ENCODE measurements at regions not wholly inside any gene's neighbourhood (a gene's known extent, or its start where the extent isn't known, plus 50 kb on each side); places are given as distances from the start of the nearest gene placed in this dataset.
"Not testable (repeated sequence)": the region's sequence is repeated elsewhere in the genome, so short reads cannot be mapped to it uniquely, and the experiment has no call there.

DNA sequence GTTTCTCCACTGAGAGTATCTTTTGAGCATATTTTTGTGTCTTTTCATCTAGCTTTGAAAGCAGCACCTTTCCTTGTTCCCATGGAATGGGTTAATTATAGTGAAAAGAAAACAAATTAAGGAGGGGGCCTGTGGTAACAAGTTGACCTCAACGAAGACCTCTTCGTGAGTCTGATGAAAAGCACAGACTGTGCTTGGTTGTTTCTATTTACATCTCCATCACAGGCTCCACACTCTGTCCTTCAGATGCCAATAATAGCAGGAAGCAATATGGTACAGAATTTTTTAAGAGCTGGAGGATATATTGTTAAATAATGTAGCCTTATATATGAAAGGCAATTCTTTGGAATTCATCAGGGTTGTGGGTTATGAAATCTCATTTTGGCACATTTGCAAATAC, 366.7 kb upstream of the OR4C13 start:
- not testable (repeated sequence) for H3K4me1 Mint-ChIP-seq (ENCODE audit: unreplicated experiment); H3K4me3 Mint-ChIP-seq; H3K9me3 Mint-ChIP-seq; H3K36me3 Mint-ChIP-seq; H3K27ac Mint-ChIP-seq; DNase-seq (ENCODE audit: extremely low spot score, unreplicated experiment); H3K27me3 Mint-ChIP-seq

DNA sequence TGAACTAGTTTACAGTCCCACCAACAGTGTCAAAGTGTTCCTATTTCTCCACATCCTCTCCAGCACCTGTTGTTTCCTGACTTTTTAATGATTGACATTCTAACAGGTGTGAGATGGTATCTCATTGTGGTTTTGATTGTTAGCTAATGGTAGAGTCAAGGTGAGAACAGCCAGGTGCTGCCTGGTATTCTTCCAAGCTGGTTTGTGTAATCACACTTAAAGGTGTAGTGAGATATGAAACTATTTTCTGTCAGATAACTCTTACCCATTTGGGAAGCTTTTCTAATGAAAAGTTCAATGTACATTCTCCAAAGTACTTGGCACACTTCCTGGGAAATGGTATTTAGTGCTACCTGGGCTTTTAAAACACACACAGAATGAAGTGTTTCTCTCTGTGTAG, 343.3 kb upstream of the OR4C13 start:
- H3K4me3 Mint-ChIP-seq; H3K36me3 Mint-ChIP-seq; DNase-seq (ENCODE audit: extremely low spot score, unreplicated experiment); H3K27me3 Mint-ChIP-seq; H3K4me1 Mint-ChIP-seq (ENCODE audit: unreplicated experiment); H3K27ac Mint-ChIP-seq; H3K9me3 Mint-ChIP-seq: not testable (repeated sequence)

DNA sequence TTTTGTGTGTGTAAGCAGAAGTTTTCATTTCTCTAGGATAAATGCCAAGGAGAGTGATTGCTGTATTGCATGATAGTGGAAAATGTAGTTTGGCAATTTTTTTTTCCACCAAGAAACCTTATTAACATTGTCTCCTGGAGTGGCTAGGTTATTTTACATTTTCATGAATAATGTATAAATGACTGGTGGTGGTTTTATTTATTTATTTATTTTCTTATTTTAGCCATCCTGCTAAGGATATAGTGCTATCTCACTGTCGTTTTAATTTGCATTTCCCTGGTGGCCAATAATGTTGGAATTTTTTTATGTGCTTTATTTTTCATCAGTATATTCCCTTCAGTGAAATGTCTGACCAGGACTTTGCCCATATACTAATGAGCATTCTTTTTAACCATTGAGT, 328.3 kb upstream of the OR4C13 start:
- not testable (repeated sequence) for H3K27ac Mint-ChIP-seq; H3K27me3 Mint-ChIP-seq; H3K4me3 Mint-ChIP-seq; DNase-seq (ENCODE audit: extremely low spot score, unreplicated experiment); H3K9me3 Mint-ChIP-seq; H3K4me1 Mint-ChIP-seq (ENCODE audit: unreplicated experiment); H3K36me3 Mint-ChIP-seq

DNA sequence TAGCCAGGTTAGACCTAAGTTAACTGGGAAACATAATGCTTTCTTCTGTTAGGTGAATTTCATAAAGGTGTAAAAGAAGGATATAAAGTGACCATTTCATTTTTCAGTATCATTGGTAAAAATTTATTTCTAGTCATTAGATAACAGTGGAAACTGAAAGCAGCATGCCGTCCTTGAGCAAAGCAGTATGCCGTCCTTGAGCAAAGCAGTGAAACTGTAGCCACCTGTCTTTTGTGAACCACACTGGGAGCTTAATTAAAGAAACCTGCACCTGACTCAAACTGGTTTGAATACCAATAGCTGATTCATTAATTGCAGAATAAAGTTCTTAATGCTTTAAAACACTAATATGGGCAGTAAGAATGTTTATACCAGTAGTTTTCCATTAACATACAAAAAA, 281.5 kb upstream of the OR4C13 start:
- not testable (repeated sequence) for H3K27ac Mint-ChIP-seq; H3K4me3 Mint-ChIP-seq; H3K4me1 Mint-ChIP-seq (ENCODE audit: unreplicated experiment); H3K9me3 Mint-ChIP-seq; H3K36me3 Mint-ChIP-seq; DNase-seq (ENCODE audit: extremely low spot score, unreplicated experiment); H3K27me3 Mint-ChIP-seq

DNA sequence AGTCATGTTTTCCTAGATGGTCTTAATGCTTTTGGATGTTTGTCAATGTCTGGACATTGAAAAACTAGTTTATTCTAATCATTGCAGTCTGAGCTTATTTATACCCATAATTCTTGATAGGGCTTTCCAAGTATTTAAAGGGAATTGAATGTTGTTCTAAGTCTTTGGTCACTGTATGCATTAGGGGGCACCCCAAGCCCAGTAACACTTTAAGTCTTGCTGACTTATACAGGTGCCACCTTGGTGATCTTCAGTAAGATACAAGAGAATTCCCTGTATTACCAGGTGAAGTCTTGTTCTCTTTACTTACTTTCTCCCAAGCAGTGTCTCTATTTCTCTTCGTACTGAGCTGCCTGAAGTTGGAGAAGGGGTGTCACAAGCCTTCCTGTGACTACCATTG, 250.1 kb upstream of the OR4C13 start:
- not testable (repeated sequence) for DNase-seq (ENCODE audit: extremely low spot score, unreplicated experiment); H3K27ac Mint-ChIP-seq; H3K9me3 Mint-ChIP-seq; H3K36me3 Mint-ChIP-seq; H3K27me3 Mint-ChIP-seq; H3K4me1 Mint-ChIP-seq (ENCODE audit: unreplicated experiment); H3K4me3 Mint-ChIP-seq

DNA sequence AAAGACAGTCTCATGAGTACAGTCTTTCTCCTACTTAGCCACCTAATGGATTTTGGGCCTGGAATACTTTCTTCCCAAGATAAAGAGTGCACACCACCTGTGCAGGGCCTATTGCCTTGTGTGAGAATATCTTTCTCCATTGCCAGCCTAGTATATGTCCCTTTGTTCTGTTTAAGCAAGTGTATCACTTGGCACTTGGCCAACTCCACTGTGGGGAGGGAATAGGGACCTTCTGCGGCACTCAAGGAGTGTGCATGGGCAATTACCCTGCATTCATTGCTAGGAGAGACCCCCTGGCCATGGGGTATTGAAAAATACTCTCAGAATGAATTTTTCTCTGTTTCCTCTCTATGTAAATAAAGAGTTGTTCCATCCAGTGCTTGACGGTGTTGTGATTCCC, 201.7 kb upstream of the OR4C13 start:
- H3K4me1 Mint-ChIP-seq (ENCODE audit: unreplicated experiment); H3K27ac Mint-ChIP-seq; H3K4me3 Mint-ChIP-seq; DNase-seq (ENCODE audit: extremely low spot score, unreplicated experiment); H3K9me3 Mint-ChIP-seq; H3K27me3 Mint-ChIP-seq; H3K36me3 Mint-ChIP-seq: not testable (repeated sequence)

DNA sequence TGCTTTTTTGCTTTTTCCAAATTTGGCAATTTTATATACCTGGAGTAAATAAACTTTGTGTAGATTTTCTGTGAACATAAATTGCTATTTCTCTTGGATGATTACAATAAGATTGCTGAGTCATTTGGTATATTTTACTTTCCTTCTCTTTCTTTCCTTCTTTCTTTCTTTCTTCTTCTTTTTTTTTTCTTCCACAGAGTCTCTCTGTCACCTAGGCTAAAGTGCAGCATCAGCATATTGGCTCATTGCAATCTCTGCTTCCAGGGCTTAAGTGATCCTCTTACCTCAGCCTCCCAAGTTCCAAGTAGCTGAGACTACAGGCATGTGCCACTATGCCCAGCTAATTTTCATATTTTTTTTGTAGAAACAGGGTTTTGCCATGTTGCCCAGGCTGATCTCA, 201.2 kb upstream of the OR4C13 start:
- not testable (repeated sequence) for H3K4me1 Mint-ChIP-seq (ENCODE audit: unreplicated experiment); H3K4me3 Mint-ChIP-seq; H3K36me3 Mint-ChIP-seq; H3K9me3 Mint-ChIP-seq; H3K27me3 Mint-ChIP-seq; H3K27ac Mint-ChIP-seq; DNase-seq (ENCODE audit: extremely low spot score, unreplicated experiment)

DNA sequence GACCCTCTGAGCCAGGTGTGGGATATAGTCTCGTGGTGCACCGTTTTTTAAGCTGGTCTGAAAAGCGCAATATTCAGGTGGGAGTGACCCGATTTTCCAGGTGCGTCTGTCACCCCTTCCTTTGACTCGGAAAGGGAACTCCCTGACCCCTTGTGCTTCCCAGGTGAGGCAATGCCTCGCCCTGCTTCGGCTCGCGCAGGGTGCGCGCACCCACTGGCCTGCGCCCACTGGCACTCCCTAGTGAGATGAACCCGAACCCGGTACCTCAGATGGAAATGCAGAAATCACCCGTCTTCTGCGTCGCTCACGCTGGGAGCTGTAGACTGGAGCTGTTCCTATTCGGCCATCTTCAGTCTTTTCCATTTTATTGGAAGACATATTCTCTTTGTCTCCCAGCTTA, 171.4 kb upstream of the OR4C13 start:
- not testable (repeated sequence) for DNase-seq (ENCODE audit: extremely low spot score, unreplicated experiment); H3K9me3 Mint-ChIP-seq; H3K36me3 Mint-ChIP-seq; H3K4me1 Mint-ChIP-seq (ENCODE audit: unreplicated experiment); H3K4me3 Mint-ChIP-seq; H3K27me3 Mint-ChIP-seq; H3K27ac Mint-ChIP-seq

DNA sequence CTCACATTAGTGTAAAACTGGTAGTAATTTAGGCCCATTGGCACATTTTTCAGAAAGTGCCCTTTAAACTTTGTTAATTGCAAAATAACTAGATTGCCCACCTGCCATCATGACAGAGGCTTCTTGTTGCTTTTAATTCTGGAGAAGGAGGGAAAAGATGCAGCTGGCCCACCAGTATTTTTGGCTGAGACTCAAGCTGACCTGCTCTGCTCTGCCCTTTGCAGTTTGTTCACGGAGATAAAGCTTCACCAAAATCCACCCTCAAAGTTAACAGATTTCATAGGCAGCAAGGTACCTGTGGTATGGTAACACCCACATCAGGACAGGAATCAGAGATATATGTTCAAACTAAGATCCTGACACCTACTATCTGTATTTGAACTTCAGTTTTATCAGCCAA, 170.2 kb upstream of the OR4C13 start:
- DNase-seq (ENCODE audit: extremely low spot score, unreplicated experiment); H3K9me3 Mint-ChIP-seq; H3K4me1 Mint-ChIP-seq (ENCODE audit: unreplicated experiment); H3K27ac Mint-ChIP-seq; H3K27me3 Mint-ChIP-seq; H3K4me3 Mint-ChIP-seq; H3K36me3 Mint-ChIP-seq: not testable (repeated sequence)

DNA sequence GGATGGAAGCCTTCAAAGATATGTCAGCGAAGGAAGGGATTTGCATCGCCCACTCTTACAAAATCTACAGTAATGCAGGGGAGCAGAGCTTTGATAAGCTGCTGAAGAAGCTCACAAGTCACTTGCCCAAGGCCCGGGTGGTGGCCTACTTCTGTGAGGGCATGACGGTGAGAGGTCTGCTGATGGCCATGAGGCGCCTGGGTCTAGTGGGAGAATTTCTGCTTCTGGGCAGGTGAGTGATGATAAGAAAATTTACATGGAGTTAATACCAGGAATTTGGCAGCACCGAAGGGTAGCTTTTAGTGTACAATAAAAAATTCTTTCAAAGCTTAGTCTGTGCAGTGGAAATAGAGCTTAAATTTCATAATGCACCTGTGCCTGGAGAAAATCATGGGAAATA, 168.3 kb upstream of the OR4C13 start:
- DNase-seq (ENCODE audit: extremely low spot score, unreplicated experiment); H3K36me3 Mint-ChIP-seq; H3K9me3 Mint-ChIP-seq; H3K27me3 Mint-ChIP-seq; H3K4me3 Mint-ChIP-seq; H3K27ac Mint-ChIP-seq; H3K4me1 Mint-ChIP-seq (ENCODE audit: unreplicated experiment): not testable (repeated sequence)

DNA sequence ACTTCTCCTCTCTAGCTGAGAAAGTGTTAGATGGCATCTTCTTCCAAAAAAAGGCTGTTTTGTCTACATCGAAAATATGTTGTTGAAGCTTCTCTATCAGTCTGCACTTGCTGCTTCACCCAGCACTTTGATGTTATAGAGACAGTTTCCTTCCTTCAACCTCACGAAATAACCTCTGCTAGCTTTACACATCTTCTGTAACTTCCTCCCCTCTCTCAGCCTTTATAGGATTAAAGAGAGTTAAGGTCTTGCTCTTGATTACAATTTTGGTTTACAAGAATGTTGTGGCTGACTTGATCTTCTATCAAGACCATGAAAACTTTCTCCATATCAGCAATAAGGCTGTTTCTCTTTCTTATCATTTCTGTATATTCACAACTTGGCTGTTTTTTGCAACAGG, 162.4 kb upstream of the OR4C13 start:
- not testable (repeated sequence) for H3K36me3 Mint-ChIP-seq; H3K4me1 Mint-ChIP-seq (ENCODE audit: unreplicated experiment); H3K4me3 Mint-ChIP-seq; H3K27ac Mint-ChIP-seq; DNase-seq (ENCODE audit: extremely low spot score, unreplicated experiment); H3K27me3 Mint-ChIP-seq
- H3K9me3 Mint-ChIP-seq: peaks cover 10% of the 10 kb centered on the region

DNA sequence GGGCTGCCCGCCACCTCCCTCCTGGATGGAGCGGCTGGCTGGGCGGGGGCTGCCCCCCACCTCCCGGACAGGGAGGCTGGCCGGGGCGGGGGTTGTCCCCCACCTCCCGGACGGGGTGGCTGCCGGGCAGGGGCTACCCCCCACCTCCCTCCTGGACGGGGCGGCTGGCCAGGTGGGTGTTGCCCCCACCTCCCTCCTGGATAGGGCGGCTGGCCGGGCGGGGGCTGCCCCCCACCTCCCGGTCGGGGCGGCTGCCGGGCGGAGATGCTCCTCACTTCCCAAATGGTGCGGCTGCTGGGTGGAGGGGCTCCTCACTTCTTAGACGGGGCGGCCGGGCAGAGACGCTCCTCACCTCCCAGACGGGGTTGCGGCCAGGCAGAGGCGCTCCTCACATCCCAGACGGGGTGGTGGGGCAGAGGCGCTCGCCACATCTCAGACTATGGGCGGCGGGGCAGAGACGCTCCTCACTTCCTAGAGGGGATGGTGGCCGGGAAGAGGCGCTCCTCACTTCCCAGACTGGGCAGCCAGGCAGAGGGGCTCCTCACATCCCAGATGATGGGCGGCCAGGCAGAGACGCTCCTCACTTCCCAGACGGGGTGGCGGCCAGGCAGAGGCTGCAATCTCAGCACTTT, 153.9 kb upstream of the OR4C13 start:
- H3K9me3 Mint-ChIP-seq; DNase-seq (ENCODE audit: extremely low spot score, unreplicated experiment); H3K27me3 Mint-ChIP-seq; H3K36me3 Mint-ChIP-seq; H3K27ac Mint-ChIP-seq; H3K4me3 Mint-ChIP-seq; H3K4me1 Mint-ChIP-seq (ENCODE audit: unreplicated experiment): not testable (repeated sequence)

DNA sequence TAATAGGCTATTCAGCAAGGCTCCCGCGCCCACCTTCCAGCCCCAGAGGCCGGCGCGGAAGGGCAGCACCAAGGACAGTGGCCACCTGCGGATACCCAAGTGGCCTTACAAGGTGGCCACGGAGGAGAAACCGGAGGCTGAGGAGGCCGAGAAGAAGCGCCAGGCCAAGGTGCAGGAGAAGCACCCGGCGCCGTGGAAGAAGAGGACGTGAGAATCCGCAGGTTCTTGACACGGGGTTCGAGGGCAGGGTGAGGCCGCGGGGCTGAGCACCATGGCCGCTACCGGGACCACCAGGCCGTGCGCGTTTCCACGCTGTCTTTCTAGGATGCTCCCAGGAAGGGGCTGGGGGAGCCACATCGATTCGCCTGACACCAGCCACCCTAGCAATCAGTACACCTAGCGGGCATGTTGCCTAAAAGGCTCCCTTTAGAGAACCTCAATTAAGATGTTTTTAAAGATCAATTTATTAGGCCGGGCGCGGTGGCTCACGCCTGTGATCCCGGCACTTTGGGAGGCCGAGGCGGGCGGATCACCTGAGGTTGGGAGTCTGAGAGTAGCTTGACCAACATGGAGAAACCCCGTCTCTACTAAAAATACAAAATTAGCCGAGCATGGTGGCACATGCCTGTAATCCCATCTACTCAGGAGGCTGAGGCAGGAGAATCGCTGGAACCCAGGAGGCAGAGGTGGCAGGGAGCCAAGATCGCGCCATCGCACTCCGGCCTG, 134.3 kb upstream of the OR4C13 start:
- not testable (repeated sequence) for H3K4me1 Mint-ChIP-seq (ENCODE audit: unreplicated experiment); H3K36me3 Mint-ChIP-seq; H3K4me3 Mint-ChIP-seq; H3K27me3 Mint-ChIP-seq; H3K27ac Mint-ChIP-seq; H3K9me3 Mint-ChIP-seq
- peak; percentile 70 for DNase-seq (ENCODE audit: extremely low spot score, unreplicated experiment)

DNA sequence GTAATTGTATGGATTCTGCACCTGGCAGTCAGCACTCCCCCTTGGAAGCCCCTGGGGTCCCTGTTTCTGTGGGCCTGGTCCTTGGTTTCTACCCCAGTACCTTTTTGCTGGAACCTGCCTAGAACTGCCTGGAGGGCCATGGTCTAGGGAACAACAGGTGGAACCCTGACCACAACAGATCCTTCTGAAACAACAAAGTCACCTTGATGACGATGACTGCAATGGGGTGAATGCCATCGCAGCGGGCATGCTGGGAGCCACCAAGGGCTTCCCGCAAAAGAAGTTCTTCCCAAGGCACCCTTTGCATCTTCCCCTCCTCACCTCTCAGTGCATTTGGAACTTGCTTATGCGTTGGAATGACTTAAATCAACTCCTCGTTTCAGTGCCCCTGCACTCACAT, 129.0 kb upstream of the OR4C13 start:
- not testable (repeated sequence) for H3K36me3 Mint-ChIP-seq; H3K27me3 Mint-ChIP-seq; H3K4me1 Mint-ChIP-seq (ENCODE audit: unreplicated experiment); H3K9me3 Mint-ChIP-seq; DNase-seq (ENCODE audit: extremely low spot score, unreplicated experiment); H3K4me3 Mint-ChIP-seq; H3K27ac Mint-ChIP-seq

DNA sequence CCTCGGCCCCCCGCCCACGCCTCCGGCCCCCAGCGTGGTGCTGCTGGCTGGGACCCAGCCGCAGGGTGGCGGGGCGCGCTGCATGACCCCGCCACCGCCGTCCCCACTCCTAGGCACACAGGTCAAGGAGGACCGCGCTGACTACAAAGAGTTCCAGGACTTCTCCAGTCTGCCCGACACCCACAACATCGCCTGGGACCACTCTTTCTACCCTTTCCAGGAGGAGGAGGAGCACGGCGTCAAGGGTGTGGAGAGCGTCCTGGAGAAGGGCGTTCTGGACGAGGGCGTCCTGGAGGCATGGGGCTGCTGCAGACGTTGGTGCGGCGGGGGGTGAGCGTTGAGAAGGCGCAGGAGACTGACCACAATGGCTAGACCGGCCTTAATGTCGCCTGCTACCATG, 101.7 kb upstream of the OR4C13 start:
- not testable (repeated sequence) for H3K27ac Mint-ChIP-seq; H3K9me3 Mint-ChIP-seq; H3K4me3 Mint-ChIP-seq; H3K4me1 Mint-ChIP-seq (ENCODE audit: unreplicated experiment); H3K27me3 Mint-ChIP-seq; DNase-seq (ENCODE audit: extremely low spot score, unreplicated experiment); H3K36me3 Mint-ChIP-seq
